ENCODE measurements at regions not wholly inside any gene's neighbourhood (a gene's known extent, or its start where the extent isn't known, plus 50 kb on each side); places are given as distances from the start of the nearest gene placed in this dataset.

GRCh38 chr13:80131204-80131603 is 209.7 kb downstream of the SPRY2 start:
- in situ Hi-C loops (cut with MboI): no loop called here
- RAD21 ChIA-PET (ENCODE audit: unreplicated experiment): no interaction called here
- Histone ChIP-seq H4K20me1 (ENCODE audit: control insufficient read depth, insufficient read depth) (no peaks in the 10 kb centered on the region), H3K4me2 (ENCODE audit: control insufficient read depth, insufficient read depth) (no peak overlapping the region), H3K36me3 (ENCODE audit: control insufficient read depth in 2 of 2, insufficient read depth in 2 of 2, low read length in 1 of 2) (no peaks in the 10 kb centered on the region), H3K9me3 (replicated peaks; ENCODE audit: control insufficient read depth, insufficient read depth, low read length) (no peaks in the 10 kb centered on the region), H3K27me3 (replicated peaks in 1 of 2; ENCODE audit: control insufficient read depth in 2 of 2, insufficient read depth in 2 of 2, low read length in 1 of 2) (no peaks in the 10 kb centered on the region), H3K4me3 (no peak overlapping the region), H3K79me2 (ENCODE audit: control insufficient read depth, insufficient read depth, low read length) (no peaks in the 10 kb centered on the region), H2AFZ (ENCODE audit: control insufficient read depth, low read depth, low read length) (no peak overlapping the region), H3K27ac (ENCODE audit: control insufficient read depth, insufficient read depth) (no peak overlapping the region), H3K4me1 (ENCODE audit: control insufficient read depth, insufficient read depth, low read length) (no peaks in the 10 kb centered on the region), H3K9ac (ENCODE audit: control insufficient read depth, insufficient read depth, low read length) (no peak overlapping the region)
- SMC1A ChIA-PET (ENCODE audit: uncharacterized antibody, unreplicated experiment): interaction anchor here (0.6 to 1.0 kb wide), 2 partner anchors 52 to 212 kb away, joined by 3 read pairs; no protein-coding TSS in a partner anchor
- no peak for ATAC-seq
- CTCF ChIA-PET: no interaction called here
- intact Hi-C loops (cut with micrococcal nuclease; ENCODE audit: unreplicated experiment): no loop called here
- DNase-seq (ENCODE audit: low read depth, low spot score): no peak
- 12% methylated on average over 4 of the region's 4 CpGs for WGBS (ENCODE audit: insufficient coverage, insufficient replicate concordance, low lambda C conversion rate, missing lambda C conversion rate)
- TF ChIP-seq SIX5 (IDR thresholded peaks at IDR 0.05; ENCODE audit: low read depth, low read length, severe bottlenecking) (no peak), PRDM15 (CRISPR knock-in tag; IDR thresholded peaks at IDR 0.05) (no peak), ASH2L (IDR thresholded peaks at IDR 0.05; ENCODE audit: borderline replicate concordance, low read depth) (no peak), NR2C1 (IDR thresholded peaks at IDR 0.05) (no peak), TARDBP (IDR thresholded peaks at IDR 0.05; ENCODE audit: borderline replicate concordance) (no peak), LARP7 (IDR thresholded peaks at IDR 0.05) (no peak), TAF1 (IDR thresholded peaks at IDR 0.05; ENCODE audit: borderline replicate concordance, low read depth, low read length) (no peak), NFXL1 (IDR thresholded peaks at IDR 0.05; ENCODE audit: borderline replicate concordance) (no peak), SIN3A (IDR thresholded peaks at IDR 0.05; ENCODE audit: low read depth, low read length) (no peak), CBX3 (IDR thresholded peaks at IDR 0.05; ENCODE audit: borderline replicate concordance, low read depth) (no peak), YBX1 (IDR thresholded peaks at IDR 0.05) (no peak), EED (IDR thresholded peaks at IDR 0.05; ENCODE audit: low read depth) (no peak), RUNX3 (IDR thresholded peaks at IDR 0.05; ENCODE audit: low read length) (no peak), EGR1 (IDR thresholded peaks at IDR 0.05; ENCODE audit: borderline replicate concordance in 1 of 2, low read depth in 2 of 2, low read length in 2 of 2) (no peak), REST (IDR thresholded peaks at IDR 0.05; ENCODE audit: low read depth, low read length) (no peak), NBN (IDR thresholded peaks at IDR 0.05) (no peak), ZBED1 (IDR thresholded peaks at IDR 0.05; ENCODE audit: borderline replicate concordance) (no peak)
- POLR2A ChIA-PET: no interaction called here
- FAIRE-seq: no peak
- no TSS peak for BruUV-seq (replicated peaks)

All from GM12878 (cell line).